ENCODE measurements at regions not wholly inside any gene's neighbourhood (a gene's known extent, or its start where the extent isn't known, plus 50 kb on each side); places are given as distances from the start of the nearest gene placed in this dataset.
"Not testable (repeated sequence)": the region's sequence is repeated elsewhere in the genome, so short reads cannot be mapped to it uniquely, and the experiment has no call there.

GRCh38 chr4:128566693-128567092 lies 242.8 kb upstream of the JADE1 start:
- no peak for DNase-seq (ENCODE audit: low spot score)

GRCh38 chr4:128565565-128566186 lies 243.8 kb upstream of the JADE1 start:
- DNase-seq (ENCODE audit: low spot score) = peak; percentile 44

- DNase-seq (ENCODE audit: low spot score) = no peak
These were observed 244.4 kb upstream of the JADE1 start for GRCh38 chr4:128565054-128565453.

GRCh38 chr4:128564081-128564630 lies 245.3 kb upstream of the JADE1 start:
- DNase-seq (ENCODE audit: low spot score) = no peak

- no peak for DNase-seq (ENCODE audit: low spot score)
These were observed 248.6 kb upstream of the JADE1 start for GRCh38 chr4:128560754-128561495.

- DNase-seq (ENCODE audit: low spot score) = no peak
These were observed 250.4 kb upstream of the JADE1 start for GRCh38 chr4:128558896-128559679.

GRCh38 chr4:128556756-128557155 lies 252.7 kb upstream of the JADE1 start:
- no peak for DNase-seq (ENCODE audit: low spot score)

GRCh38 chr4:128553686-128554515 lies 255.6 kb upstream of the JADE1 start:
- DNase-seq (ENCODE audit: low spot score) = no peak

GRCh38 chr4:128552586-128552907 lies 257.0 kb upstream of the JADE1 start:
- DNase-seq (ENCODE audit: low spot score) = no peak

GRCh38 chr4:128551280-128551679 lies 258.2 kb upstream of the JADE1 start:
- DNase-seq (ENCODE audit: low spot score) = no peak

GRCh38 chr4:128550060-128550459 lies 259.4 kb upstream of the JADE1 start:
- DNase-seq (ENCODE audit: low spot score) = no peak

GRCh38 chr4:128549636-128550035 lies 259.9 kb upstream of the JADE1 start:
- no peak for DNase-seq (ENCODE audit: low spot score)

- no peak for DNase-seq (ENCODE audit: low spot score)
These were observed 260.8 kb upstream of the PGRMC2 start for GRCh38 chr4:128548381-128548780.

GRCh38 chr4:128544272-128544671 lies 256.7 kb upstream of the PGRMC2 start:
- DNase-seq (ENCODE audit: low spot score) = no peak

- DNase-seq (ENCODE audit: low spot score) = no peak
These were observed 256.1 kb upstream of the PGRMC2 start for GRCh38 chr4:128543696-128544095.

GRCh38 chr4:128542047-128542446 lies 254.4 kb upstream of the PGRMC2 start:
- DNase-seq (ENCODE audit: low spot score) = no peak

GRCh38 chr4:128540122-128540521 lies 252.5 kb upstream of the PGRMC2 start:
- DNase-seq (ENCODE audit: low spot score) = no peak

GRCh38 chr4:128538111-128538882 lies 250.7 kb upstream of the PGRMC2 start:
- no peak for DNase-seq (ENCODE audit: low spot score)

GRCh38 chr4:128536746-128537145 lies 249.1 kb upstream of the PGRMC2 start:
- no peak for DNase-seq (ENCODE audit: low spot score)

GRCh38 chr4:128535510-128535909 lies 247.9 kb upstream of the PGRMC2 start:
- DNase-seq (ENCODE audit: low spot score) = not testable (repeated sequence)
